ENCODE measurements at regions not wholly inside any gene's neighbourhood (a gene's known extent, or its start where the extent isn't known, plus 50 kb on each side); places are given as distances from the start of the nearest gene placed in this dataset.
A peak's percentile ranks its signal among the peaks of the same experiment; 100 is the strongest.

DNA sequence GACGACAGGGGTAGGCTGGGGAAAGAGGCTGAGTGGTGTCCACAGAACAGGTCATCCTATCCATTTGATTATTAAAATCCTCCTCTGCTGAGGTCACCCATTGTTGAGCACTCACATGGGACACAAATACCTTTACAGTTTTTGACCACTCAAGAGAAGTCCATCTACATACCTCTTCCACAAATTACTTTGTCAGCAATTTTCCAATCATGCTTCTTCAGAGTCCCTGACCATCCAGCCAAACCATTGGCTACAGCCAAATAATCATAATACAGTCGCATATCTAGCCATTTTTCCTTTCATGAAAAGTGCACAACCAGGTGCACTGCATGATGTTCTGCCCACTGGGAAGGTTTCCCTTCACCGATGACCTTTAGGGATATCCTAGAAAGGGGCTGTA, 407.4 kb downstream of the TEX13C start:
- intact Hi-C loops (cut with DNase I; ENCODE audit: low total_unique reads): no loop called here
- no peak for TF ChIP-seq POLR2AphosphoS5 (IDR thresholded peaks at IDR 0.05)
- TF ChIP-seq, protein P1, sequence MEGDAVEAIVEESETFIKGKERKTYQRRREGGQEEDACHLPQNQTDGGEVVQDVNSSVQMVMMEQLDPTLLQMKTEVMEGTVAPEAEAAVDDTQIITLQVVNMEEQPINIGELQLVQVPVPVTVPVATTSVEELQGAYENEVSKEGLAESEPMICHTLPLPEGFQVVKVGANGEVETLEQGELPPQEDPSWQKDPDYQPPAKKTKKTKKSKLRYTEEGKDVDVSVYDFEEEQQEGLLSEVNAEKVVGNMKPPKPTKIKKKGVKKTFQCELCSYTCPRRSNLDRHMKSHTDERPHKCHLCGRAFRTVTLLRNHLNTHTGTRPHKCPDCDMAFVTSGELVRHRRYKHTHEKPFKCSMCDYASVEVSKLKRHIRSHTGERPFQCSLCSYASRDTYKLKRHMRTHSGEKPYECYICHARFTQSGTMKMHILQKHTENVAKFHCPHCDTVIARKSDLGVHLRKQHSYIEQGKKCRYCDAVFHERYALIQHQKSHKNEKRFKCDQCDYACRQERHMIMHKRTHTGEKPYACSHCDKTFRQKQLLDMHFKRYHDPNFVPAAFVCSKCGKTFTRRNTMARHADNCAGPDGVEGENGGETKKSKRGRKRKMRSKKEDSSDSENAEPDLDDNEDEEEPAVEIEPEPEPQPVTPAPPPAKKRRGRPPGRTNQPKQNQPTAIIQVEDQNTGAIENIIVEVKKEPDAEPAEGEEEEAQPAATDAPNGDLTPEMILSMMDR (IDR thresholded peaks at IDR 0.05): no peak
- no peak for TF ChIP-seq POLR2A (IDR thresholded peaks at IDR 0.05)
- no peak for DNase-seq (ENCODE audit: low spot score in 2 of 2)
- H3K4me3 ChIP-seq: no peak overlapping the region
- no peaks in the 10 kb centered on the region for H3K4me1 ChIP-seq
- H3K27ac ChIP-seq: no peak overlapping the region
- H3K9me3 ChIP-seq: peaks cover 0 to 5% of the 10 kb centered on the region in 2 donors
- no peaks in the 10 kb centered on the region for H3K36me3 ChIP-seq
- no peaks in the 10 kb centered on the region for H3K27me3 ChIP-seq

DNA sequence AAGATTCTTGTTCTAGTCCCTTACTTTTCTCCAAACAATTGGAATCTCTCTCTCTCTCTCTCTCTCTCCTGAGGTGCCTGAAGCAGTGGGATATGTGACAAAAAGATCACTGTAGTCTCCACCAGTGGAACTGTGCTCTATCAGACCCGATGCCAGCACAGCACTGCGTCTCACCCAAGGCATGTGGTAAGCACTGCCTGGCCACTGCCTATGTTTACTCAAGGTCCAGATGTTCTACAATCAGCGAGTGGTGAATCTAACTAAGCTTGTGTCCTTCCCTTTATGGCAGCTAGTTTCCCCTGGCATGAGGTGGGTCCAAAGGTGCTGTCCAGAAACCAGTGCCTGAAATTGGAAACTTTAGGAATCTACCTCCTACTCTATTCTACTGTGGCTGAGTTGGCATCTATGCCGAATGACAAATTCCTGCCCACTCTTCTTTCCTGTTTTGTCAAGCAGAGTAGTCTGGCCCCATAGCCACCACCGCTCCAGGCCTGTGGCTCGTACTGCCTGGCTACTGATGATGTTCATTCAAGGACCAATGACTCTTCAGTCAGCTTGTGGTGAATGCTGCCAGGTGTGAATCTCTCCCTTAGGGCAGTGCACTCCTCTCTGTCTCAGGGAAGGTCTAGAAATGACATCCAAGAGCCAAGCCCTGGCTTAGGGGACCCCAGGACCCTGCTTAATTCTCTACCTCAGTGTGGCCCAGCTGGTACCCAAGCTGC, 416.5 kb downstream of the TEX13C start:
- Histone ChIP-seq H3K27ac (no peak overlapping the region), H3K9me3 (no peaks in the 10 kb centered on the region), H3K27me3 (no peaks in the 10 kb centered on the region), H3K36me3 (no peaks in the 10 kb centered on the region), H3K4me3 (no peak overlapping the region), H3K4me1 (no peaks in the 10 kb centered on the region)
- TF ChIP-seq POLR2A (IDR thresholded peaks at IDR 0.05): no peak
- no peak for DNase-seq (ENCODE audit: low spot score in 2 of 2)
- intact Hi-C loops (cut with DNase I; ENCODE audit: low total_unique reads): no loop called here

DNA sequence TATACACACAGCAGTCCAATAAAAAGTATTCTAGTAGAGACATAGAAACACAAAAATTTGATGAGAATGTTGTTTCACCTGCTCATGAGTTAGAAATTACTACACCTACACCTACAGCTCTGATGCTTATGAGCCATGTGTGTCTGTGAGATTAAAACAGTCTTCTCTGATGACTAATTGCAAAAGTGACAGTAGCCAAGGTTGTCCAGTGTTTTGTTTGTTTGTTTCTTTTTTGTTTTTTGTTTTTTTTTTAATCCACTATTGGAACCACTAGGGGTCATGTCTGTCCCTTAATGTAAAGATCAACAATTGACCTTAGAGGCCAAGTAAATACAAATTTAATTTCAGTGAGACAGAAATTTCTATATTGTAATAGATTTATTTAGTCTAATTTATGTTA, 423.1 kb downstream of the TEX13C start:
- intact Hi-C loops (cut with DNase I; ENCODE audit: low total_unique reads): no loop called here
- TF ChIP-seq POLR2AphosphoS5 (IDR thresholded peaks at IDR 0.05) (no peak), POLR2A (IDR thresholded peaks at IDR 0.05) (no peak)
- TF ChIP-seq, protein P1 (IDR thresholded peaks at IDR 0.05): no peak
- no peak overlapping the region for H3K27ac ChIP-seq
- H3K36me3 ChIP-seq: no peaks in the 10 kb centered on the region
- H3K4me1 ChIP-seq: no peaks in the 10 kb centered on the region
- no peak for DNase-seq (ENCODE audit: low spot score in 2 of 2)
- no peaks in the 10 kb centered on the region for H3K27me3 ChIP-seq
- H3K4me3 ChIP-seq: no peak overlapping the region
- H3K9me3 ChIP-seq: no peaks in the 10 kb centered on the region

DNA sequence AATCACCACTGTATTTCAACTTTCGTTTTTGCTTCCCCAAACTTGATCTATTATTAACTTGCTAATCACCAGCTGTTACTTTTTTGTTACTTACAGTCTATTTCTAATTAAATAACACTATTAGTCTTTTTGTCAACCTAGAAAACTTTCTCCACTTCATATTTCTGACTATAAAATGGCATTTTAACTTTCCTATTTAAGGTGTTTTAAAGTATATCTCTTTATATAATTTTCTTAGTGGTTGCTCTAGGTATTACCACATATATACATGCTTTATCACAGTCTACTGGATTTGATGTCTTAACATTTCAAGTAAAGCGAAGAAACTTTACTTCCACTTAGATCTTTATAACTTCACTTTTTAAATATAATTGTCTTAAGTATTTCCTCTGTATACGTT, 421.2 kb downstream of the DCAF12L2 start:
- Histone ChIP-seq H3K27ac (no peak overlapping the region), H3K36me3 (no peaks in the 10 kb centered on the region), H3K27me3 (peaks cover 0 to 5% of the 10 kb centered on the region in 2 donors), H3K9me3 (no peaks in the 10 kb centered on the region), H3K4me1 (no peaks in the 10 kb centered on the region), H3K4me3 (no peak overlapping the region)
- TF ChIP-seq POLR2AphosphoS5 (IDR thresholded peaks at IDR 0.05) (no peak), POLR2A (IDR thresholded peaks at IDR 0.05) (no peak)
- TF ChIP-seq, protein P1 (IDR thresholded peaks at IDR 0.05): no peak
- DNase-seq (ENCODE audit: low spot score in 2 of 2): no peak
- intact Hi-C loops (cut with DNase I; ENCODE audit: low total_unique reads): no loop called here

DNA sequence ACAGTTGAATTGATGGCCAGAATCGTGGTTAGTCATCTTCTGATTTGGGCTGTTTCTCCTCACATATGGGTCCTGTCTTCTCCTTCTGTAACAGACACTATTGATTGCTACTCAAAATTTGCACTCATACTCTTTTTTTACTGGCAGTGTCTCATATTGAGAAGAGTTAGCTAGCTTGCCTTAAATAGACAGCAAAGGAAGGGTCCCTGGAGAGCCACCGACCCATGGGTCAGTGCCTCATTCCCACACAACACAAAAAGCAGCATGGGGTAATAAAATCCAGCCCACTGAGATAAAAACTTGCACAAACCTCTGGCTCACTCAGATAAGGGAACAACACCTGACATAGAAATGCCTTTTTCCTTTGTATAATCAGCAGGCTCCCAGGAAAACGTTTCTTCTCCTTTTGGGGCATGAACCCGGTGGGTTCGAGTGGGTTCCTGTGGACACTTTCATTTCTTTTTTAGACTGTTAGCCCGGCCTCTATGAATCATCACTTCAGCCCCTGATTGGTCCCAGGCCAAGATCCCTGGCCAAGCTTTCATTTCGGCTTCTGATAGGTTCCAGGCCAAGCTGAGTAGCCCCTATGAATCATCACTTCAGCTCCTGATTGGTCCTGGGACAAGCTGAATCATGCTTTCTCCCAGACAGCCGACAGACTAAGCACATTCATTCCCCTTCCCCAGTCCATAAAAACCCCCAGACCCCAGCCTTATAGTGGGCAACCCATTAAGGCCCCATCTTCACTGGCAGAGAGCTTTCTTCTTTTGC, 408.1 kb downstream of the DCAF12L2 start:
- H3K9me3 ChIP-seq: peaks cover 0 to 10% of the 10 kb centered on the region in 2 donors
- no peaks in the 10 kb centered on the region for H3K27me3 ChIP-seq
- H3K4me3 ChIP-seq: peak overlapping the region in 2 of 3 donors; percentile 4 to 8
- intact Hi-C loops (cut with DNase I; ENCODE audit: low total_unique reads): no loop called here
- no peaks in the 10 kb centered on the region for H3K4me1 ChIP-seq
- TF ChIP-seq, protein P1 (IDR thresholded peaks at IDR 0.05): no peak
- TF ChIP-seq POLR2AphosphoS5 (IDR thresholded peaks at IDR 0.05): no peak
- no peak for TF ChIP-seq POLR2A (IDR thresholded peaks at IDR 0.05)
- H3K36me3 ChIP-seq: no peaks in the 10 kb centered on the region
- H3K27ac ChIP-seq: no peak overlapping the region
- DNase-seq (ENCODE audit: low spot score in 2 of 2): no peak
